HuH-7 (cell line): ENCODE measurements at regions not wholly inside any gene's neighbourhood (a gene's known extent, or its start where the extent isn't known, plus 50 kb on each side); places are given as distances from the start of the nearest gene placed in this dataset.
A peak's percentile ranks its signal among the peaks of the same experiment; 100 is the strongest.

Experiments
- DNase-seq: peaks from one replicate; pipeline ENCODE4 v3.0.0; 2011; ENCODE audit warnings: low spot score

DNA sequence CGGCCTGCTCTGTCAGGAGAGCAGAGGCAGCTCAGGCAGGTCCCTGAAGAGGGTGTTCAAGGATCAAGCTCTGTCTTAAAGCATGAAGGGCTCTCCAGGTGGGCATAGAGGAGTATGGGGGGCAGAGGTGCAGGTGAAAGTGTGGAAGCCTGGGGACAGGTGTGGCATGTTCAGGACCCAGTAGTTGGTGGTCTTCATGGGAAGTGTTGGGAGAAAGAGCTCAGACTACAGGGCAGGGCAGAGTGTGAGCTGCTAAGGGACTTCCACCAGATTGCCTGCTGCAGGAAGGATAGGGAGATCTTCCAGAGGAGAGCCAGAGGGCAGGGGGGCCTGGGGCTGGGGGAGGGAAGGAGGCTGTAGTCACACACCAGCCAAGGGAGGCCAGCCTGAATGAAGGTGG lies 156.5 kb upstream of the GDF10 start:
- no peak for DNase-seq

DNA sequence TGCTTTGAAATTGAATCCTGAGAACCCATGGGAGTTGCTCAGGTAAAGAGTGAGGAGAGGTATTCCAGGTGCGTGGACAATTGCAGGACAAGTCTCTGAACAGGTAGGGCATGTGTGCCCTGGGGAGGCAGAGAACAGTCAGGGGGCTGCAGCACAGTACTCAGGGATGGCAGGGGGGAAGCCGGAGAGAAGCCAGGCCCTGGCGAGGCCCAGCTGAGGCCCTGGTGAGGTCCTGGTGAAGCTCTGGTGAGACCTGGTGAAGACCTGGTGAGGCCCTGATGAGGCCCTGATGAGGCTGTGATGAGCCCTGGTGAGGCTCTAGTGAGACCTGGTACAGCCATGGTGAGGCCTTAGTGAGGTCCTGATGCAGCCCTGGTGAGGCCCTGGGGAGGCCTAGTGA lies 155.5 kb upstream of the GDF10 start:
- DNase-seq: no peak

DNA sequence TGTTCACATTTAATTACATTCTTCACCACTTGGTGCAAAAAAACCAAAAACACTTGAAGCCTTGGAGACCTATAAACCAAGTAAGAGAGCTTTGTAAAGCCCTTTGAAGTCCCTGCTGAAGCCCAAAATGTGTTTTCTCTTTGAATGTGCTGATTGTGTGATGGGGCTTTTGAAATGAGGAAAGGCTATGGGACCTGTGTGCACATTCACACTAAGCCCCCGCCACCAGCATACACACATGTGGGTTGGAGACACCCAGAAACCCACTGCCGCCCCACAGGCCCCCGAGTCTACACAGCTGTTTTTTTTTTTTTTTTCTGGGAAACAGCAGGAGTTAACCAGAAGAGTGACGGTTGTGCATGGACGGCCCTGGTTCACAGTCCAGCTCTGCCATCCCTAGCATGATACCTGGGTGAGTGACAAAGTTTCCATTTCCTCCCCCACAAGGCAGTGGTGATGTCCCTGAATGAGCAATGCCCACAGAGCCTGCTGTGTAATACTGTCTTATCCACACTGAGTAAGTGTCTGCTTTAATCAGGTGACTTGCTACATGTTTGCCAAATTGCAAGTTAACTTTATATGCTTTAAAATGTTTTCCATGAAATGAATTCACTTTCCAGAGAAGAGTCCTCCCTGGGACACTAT lies 154.6 kb upstream of the GDF10 start:
- DNase-seq: no peak

DNA sequence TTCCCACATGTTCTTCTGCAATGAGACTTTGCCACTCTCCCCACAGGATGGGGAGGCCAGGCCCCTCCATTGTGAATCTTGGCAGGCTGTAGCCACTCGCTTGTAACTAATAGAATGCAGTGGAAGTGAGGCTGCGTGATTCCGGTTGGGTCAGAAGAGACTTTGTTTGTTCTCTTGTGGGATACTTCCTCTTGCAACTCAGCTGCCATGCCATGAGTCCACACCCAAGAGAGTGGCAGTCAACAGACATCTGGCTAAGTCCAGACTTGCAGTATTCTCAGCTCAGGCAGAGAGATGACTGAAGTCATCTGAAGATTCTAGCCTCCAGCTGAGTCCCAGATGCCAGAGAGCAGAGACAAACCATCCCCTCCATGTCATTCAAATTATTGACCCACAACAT lies 153.4 kb upstream of the GDF10 start:
- no peak for DNase-seq

DNA sequence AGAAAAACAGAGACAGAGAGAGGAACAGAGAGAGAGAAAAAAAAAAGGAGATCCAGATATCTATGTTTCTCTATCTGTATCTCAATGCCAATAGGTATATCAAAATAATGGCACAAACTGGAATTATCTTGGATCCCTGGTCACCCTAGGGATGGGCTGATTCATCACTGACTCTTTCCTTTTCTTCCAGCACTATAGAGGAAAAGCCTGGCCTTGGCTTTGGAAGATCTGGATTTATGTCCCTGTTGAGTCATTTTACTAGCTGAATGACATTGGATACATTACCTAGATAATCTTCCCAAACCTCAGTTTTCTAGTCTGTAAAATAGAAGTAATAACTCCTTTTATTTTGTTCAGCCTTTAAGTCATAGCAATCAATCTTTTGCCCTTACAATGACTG lies 152.8 kb upstream of the GDF10 start:
- no peak for DNase-seq

DNA sequence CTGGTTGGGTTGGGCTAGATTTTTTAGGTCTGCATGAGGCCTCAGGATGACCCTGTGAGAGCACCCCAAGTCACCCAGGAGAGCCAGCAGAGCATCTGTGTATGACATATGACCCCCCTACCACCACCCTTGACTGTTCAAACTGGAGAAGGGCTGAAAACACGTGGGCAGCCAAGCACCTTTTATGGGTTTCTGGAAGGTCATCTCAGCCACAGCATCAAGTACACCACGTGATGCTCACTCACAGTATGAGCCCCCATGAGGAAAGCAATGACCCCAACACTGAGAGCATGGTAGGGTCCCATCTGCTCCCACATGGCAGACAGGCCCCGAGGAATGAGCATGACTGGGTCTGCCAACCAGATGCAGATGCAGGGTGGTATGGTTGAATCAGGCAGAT lies 149.4 kb upstream of the GDF10 start:
- no peak for DNase-seq

DNA sequence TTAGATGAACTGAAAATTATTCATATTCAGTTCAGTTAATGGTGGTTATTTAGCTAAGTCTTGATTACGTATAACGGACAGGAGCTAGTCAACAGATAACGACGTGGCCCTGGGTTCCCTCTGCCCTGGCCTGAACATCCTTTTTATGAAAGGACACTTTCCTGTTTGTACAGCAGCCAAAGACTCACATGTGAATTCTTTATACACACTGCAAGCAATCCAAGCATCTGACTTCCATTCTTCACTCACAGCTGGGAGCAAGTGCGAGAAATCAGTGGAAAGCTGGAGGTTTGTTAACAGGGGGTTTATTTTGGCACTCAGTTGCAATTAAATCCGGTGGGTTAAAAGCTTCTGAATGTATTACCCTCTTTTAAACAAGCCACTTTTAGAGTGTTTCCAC lies 148.1 kb upstream of the GDF10 start:
- DNase-seq: no peak

DNA sequence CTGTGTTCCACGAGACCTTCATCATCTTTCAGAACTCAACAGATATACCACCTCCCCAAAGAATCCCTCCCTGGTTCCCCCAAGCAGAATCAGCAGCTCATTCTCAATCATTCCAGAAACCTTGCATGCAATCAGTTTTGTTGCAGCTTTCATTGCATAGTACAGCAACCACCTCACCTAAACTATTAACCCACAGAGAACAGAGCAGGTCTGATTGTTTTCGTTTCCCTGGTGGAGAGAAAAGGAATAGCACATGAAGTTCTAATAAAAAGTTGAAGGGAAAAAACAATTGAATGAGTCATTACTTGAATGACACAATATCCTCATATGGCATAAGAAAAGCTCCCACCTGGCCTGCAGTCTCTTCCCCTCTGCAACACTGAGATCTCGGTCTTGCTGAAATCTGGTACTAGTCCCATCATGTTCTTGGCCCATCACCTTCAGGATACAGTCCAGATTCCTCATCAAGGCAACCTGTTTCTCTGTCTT lies 147.1 kb upstream of the GDF10 start:
- DNase-seq: peak; percentile 10

DNA sequence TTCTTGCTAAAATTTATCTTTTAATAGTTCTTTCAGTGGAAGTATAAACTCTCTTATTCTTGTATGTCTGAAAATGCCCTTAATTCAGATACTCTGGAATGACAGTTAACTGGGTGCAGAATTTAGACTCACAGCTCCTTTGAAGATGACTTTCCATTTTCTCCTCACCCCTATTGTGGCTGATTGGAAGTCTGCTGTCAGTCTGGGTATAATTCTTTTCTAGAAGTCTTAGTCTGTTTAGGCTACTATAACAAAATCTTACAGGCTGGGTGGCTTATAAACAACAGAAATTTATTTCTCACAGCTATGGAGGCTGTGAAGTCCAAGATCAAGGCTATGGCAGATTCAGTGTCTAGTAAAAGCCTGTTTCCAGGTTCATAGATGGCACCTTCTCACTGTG lies 145.2 kb upstream of the GDF10 start:
- DNase-seq: no peak

DNA sequence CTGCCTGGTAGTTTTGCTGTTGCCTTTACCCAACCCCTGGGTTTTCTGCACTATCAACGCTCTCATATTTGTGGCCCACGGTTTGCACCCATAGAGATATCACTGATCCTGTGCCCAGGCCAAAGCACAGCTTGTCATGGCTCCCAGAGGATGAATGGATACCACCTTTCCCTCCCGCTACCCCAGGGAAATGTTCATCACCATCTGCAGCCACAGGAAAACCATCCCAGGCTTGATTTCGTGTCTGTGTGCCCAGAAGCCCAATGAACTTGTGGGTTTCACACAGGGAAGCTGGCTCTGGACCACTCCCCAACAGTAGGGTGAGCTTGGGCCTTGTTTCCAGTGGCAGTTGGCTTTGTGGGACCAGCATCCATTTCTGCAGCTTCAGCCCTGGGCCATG lies 143.1 kb upstream of the GDF10 start:
- DNase-seq: no peak

DNA sequence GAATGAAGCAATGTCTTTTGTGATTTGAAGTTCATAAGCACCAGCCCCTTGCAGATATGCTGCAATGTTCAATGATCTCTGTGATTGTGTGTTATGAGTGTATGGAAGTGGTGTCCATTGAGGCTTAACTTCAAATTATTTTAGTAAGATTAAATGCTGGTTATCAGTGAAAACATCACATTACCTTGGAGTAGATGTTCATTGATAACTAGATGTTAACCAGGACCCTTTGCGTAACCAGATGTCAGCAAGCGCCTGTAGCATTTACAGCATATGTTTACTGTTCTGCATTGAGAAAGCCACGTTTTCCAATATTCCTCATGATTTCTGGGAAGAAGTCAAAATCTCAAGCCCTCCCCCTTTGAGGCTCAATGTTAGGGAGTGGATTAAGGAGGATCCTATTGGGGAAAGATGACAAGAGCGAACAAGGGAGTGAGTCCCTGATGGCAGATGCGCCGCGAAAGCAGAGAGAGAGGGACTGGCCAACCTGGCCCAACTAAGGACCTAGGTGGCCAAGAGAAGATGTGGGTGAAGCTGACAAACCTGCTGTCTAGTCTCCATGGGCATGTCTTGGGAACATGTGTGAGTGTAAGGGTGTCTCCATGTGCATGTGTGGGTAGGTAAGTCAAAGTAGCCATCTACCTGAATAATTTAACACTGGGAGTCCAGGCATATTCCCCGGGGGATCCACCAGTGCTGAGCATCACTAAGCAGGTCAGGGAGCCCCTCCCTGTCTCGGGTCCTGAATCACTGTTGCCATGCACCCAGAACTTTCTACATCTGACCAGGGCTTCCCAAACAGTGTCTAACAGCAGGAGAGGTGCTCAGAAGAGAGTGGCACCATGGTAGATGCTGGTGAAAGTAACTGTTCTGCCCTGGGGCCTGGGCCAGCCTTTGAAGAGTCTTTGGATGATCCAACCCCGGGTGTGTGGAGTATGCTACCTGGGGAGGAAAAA lies 141.6 kb upstream of the GDF10 start:
- DNase-seq: no peak

DNA sequence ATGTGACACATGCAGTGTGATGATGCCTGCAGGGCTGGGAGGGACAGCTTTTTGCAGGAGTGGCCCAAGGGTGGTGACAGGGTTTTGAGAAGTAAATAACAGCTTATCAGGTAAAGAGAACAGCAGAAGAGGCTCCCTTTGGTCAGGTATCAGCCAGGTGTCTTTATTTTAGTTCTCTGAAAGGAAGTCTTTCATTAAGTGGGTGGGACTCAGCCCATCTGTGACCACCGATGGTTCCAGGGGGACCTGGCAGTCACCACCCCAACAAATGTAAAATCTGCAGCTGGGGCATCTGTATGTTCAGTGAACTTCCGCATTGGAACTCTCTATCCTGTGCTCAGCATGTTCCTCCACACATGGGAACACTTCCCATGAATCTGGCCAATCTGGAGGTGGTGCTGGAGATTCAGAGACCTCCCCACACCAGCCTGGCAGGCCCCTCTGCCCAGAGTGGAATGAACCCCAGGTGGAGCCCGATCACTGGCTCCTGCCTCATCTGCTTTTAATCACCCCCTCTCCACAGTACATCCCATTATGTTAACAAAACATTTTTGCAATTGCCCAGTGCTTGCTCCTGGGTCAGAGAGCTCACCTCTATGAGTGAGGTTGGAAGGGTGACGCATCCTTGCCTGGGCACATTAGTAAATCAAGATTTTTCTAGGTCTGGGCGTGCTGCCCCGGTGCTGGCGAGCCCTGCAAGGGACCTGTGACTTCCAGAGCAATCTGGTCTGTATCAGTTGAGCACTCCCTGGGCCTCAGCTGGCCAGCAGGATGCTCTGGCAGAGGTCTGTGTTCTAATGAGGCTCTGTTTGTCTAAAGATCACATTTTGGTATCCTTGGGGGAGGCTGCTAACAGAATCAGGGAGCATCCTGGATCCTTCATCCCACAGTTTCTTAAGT lies 140.4 kb upstream of the GDF10 start:
- no peak for DNase-seq

DNA sequence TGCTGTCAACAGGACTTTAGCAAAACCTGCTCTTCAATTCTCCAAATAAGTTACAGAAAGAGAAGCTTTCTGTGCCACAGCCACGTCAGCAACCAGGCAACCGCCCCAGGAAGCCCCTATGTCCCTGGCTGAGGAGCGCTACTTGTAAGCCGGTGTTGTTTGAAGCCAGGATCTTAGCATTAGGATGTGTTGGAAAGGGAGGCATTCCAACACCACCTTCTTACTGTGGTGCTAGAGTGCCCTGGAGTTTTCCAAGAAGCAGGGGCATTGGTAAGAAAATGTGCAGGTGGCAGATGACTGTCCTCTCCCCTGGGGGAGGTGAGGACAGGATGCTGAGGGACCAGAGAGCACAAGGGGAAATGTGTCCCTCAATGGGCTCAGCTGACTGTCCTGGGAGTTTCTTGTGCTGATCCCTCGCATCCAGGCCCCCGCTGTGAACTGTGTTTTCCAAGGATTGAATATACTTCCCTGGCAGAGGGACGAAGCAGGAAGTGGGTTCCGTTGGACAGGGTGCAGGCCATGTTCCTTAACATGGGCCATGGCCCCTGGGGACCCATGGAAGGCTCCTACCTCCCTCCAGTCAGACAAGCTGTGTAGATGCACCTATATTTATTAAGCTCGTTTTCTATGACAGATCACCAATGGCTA lies 139.6 kb upstream of the GDF10 start:
- DNase-seq: no peak

DNA sequence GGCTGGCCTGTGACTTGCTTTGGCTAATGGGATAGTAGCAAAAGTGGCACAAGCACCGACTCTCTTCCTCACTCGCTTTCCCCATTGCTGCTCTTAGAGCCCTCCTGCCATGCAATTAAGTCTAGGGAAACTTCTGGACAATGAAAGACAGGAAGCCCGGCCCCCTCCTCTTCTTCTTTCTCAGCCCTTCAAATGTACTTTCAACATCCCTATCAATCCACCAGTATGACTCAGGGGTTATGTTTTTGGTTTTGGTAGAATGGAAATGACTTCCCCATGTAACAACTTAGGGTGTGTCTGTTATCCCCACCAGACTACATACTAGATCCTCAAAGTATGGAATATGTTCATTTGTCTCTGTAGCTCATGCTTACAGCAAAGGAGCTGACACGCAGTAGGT lies 139.0 kb upstream of the GDF10 start:
- no peak for DNase-seq

DNA sequence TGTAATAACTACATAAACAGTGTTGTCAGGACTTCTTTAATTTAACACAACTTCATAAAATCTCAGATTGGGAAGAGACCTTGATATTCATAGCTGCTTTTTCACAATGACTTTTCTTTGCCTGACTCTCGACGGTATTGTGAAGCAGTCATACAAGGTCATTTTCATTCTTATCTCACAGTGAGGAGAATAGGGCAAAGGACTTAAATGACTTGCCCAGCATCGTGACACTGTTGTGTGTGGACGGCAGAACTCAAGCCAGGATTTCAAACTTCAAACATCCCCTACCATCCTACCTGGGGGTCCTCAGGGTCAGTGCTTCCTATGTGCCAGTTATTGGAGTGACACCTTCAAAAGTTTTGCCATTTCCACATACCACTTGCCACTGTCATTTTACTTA lies 138.5 kb upstream of the GDF10 start:
- no peak for DNase-seq

DNA sequence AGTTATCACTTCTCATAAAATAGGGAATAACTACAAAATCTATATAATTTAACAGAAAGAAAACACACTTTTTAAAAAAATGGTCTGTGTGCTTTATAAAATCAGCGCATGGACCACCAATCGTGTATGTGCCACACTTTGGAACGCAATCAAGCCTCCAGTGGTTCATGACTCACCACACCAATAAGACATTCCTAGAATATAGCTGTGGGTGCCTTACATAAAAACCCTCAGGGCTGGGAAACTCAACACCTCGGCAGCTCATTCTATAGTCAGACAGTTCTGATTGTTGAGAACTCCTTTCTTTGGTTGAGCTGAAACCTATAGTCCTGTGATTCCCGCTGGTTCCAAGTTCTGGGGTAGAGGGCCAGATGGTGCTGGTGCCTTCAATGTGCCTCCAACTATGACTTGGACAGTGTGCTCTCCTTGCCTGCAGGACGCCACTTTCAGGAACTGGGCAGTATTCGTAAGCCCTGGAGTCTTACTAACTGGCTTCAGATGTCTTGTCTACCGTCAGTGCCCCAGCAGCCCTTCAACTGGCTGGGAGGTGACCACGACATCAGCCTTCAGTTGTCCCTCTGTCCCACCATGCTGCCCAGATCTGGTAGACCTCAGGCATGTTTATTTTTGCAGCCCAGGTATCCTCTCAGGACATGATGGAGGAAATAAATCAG lies 135.7 kb upstream of the GDF10 start:
- no peak for DNase-seq

DNA sequence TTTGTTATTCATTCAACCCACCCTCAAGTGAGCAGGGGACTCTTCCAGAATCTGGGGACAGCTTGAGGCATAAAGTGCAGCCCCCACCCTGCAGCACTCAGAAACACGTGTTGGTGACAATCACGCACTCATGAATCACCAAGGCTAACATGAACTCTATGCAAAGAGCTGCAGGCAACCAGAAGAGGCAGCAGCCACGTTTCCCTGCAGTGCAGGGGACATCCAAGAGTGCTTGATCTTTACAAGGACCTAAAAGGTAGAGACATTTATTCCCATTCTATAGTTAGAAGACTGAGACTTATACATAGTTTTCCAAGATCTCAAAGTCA lies 135.2 kb upstream of the GDF10 start:
- no peak for DNase-seq

DNA sequence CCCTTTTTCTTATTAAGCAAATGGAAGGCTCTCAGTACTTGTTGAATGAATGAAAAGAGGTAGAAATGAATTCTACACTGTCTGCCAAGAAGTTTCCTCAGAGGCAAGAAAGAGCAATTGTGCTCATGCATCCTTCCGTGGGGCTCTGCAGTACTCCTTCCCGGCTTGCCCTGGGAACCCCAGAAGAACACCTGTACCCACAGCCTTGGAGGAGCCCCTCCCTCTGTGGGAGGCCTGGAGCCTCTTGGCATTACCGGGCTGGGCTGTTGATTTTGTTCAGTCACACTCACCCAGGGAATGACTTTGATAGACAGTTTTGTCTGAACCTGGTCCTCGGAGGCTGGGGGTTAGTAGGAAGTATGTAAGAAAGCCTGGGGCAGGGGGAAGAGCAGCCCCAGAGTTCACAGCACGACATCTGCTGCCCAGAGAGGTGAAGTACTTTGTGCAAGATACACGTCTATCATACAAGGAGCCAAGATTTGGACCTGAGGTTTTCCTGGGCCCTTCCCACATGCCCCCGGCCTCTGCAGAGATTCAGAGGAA lies 134.8 kb upstream of the GDF10 start:
- no peak for DNase-seq

DNA sequence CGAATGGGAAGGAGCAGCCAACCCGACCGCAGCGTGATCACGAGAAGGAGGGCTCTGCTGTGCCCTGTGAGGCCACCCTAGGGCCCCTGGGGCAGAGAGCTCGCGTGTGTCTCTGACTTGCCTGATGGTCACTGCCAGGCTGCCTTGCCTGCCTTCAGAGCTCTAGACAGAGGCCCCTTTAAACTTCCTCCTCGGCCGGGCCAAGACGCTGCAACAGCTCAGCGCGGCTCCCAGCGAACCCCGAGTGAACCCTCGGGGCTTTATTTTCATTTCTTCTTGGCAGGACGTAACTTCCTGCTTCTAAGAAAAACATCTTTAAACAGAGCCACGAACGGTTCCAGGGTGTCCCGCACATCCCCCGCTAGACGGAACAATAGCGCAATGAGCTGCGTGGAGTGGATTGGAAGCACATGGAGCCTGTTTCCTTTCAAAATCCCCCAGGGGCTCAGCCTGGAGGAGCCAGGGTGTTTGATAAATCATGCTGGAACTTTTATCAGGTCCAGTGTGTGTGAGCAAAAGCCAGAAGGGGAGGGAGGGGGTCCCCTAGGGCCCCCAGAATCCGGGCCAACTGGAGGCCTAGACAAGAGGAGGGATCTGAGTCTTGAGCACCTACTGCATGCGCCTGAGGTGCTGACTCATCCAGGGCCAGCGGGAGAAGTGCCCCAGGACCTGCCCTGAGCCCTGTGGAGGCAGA lies 134.1 kb upstream of the GDF10 start:
- DNase-seq: no peak

DNA sequence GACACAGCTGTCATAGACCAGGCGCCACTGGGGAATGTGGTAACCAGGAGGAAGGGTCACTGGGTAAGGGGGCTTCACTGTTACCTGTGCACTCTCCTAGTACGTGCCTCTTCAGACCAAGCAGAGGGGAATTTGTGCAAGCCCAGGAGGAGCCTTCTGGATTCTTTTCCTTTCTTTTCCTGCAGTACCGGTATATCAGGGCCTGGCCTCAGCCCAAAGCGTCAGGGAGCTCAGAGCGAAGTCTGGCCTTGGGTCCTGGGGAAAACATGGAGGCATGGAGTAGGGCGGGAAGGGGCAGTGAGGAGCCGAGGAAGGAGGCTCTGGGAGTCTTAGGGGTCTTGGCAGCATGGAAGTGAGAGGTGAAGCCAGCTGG lies 133.6 kb upstream of the GDF10 start:
- no peak for DNase-seq
